ENCODE measurements at regions not wholly inside any gene's neighbourhood (a gene's known extent, or its start where the extent isn't known, plus 50 kb on each side); places are given as distances from the start of the nearest gene placed in this dataset.
A peak's percentile ranks its signal among the peaks of the same experiment; 100 is the strongest.
"Not testable (repeated sequence)": the region's sequence is repeated elsewhere in the genome, so short reads cannot be mapped to it uniquely, and the experiment has no call there.

DNA sequence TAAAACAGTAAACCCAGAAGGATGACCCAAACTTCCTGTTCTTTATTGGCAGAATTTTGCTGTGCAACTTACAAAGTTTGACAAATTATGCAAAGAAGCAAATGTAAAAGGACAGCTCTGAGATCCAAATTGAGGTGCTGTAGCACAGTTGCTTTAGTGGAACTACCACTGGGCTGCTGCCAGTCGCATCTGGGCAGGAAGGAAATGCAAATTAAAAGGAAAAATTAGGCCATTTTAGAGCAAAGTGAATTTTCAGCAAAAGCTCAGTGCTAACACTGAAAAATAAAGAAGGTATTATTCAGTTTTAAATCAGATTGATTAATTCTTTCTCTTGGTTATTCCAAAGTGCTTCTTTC lies 104.5 kb downstream of the ZMAT3 start:
- intact Hi-C loops (cut with DNase I, micrococcal nuclease), result loop anchor here in 1 of 2 donors (5.0 kb wide), 1 partner anchor 530 kb away; no protein-coding TSS in a partner anchor
- no peak for ATAC-seq

DNA sequence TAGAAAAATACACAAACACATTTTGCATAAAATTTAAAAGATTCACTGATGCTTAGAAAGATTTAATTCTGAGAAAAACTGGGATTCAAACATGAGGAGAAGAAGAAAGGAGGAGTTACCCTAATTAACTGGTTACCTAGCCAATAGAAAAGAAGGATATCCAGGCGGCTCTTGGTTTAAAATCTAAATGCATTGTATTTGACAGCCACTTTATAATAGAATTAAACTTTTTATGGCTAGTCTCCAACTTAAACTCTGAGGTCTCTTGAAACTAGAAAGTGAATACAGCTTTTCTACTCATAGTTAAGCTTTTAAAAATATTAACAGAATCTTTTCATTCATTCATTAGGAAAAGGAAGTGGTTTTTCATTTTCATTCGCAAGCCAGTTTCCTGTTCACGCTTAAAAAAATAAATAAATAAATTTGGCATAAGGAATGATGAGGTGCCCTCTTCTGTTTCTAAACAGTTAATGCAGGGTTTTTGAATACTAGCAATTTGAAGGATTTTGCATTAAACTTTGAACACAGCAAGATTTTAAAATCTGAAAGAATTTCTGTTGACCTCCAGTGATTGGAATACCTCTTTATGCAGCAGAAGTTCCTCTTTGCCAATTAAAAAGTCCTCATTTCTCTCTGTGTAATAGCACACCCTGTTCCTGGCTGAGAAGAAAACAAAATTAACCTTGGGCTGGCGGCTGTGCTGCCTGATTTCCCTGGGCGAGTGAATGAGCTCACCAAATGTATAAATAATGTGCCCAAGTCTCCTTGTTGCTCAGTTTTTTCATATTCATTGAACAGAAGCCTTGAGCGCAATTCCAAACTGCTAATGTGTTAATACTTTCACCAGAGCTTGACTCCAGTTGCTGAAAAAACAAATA lies 105.1 kb downstream of the ZMAT3 start:
- no peak for DNase-seq
- ATAC-seq, result peak; percentile 42

More for the DNA sequence above, 104.5 kb downstream of the ZMAT3 start:
- DNase-seq, result no peak

DNA sequence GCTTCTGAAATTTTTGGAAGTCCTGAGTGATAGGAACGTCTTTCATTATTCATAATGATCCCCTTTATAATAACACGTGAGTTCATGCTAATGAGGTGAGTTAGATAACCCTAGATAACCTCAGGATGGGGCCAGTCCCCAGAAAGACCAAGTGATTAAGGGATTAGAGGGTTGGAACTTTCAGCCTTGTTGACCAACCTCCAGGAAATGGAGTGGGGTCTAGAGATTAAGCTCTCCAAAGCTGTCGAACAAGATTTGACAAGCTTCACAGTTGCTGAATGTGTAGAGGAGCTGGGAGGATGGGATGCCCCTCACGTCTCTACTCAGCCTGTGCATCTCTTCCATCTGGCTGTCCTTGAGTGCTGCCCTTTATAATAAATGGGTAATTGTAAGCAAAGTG lies 107.1 kb downstream of the ZMAT3 start:
- intact Hi-C loops (cut with DNase I, micrococcal nuclease), result no loop called here
- no peak for ATAC-seq
- DNase-seq, result no peak

More for the DNA sequence above, 105.1 kb downstream of the ZMAT3 start:
- intact Hi-C loops (cut with DNase I, micrococcal nuclease), result loop anchor here in 1 of 2 donors (5.0 kb wide), 1 partner anchor 529 kb away; no protein-coding TSS in a partner anchor

DNA sequence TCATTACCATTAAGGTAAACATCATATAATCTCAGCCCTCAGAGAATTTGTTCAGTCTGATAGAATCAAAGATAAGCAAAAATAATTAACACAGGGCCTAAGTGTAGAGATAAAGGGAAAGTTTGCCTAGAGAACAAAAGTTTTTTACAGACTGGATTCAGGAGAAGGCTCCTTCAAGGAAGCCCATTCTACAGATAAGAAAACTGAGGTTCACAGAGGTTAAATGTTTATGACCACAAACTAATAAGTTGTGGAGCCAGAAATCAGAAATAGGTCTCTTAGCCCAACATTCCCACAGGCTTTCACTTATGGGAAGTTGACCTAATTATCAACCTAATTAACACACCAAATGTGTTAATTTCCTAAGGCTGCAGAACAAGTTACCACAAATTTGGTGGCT lies 110.7 kb downstream of the ZMAT3 start:
- intact Hi-C loops (cut with DNase I, micrococcal nuclease), result no loop called here
- no peak for ATAC-seq
- DNase-seq, result no peak

DNA sequence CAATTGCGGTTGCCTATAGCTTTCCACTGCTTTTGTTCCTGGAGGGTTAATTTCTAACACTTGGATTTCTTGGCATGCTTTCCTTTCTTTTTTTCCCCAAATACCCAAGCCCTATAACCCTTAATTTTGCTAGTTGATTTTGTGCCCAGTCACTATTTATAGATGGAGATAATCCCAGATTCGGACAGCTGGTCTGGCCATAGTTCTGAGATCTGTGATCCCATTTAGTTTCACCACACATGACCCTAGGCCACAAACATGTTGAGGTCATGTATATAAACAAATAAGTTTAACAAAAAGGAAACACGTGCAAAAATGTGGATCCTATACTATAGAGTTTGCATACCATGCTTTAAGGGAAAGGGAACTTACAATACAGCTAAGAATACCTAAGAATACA lies 111.4 kb downstream of the ZMAT3 start:
- no peak for DNase-seq
- intact Hi-C loops (cut with DNase I, micrococcal nuclease), result no loop called here
- ATAC-seq, result no peak

DNA sequence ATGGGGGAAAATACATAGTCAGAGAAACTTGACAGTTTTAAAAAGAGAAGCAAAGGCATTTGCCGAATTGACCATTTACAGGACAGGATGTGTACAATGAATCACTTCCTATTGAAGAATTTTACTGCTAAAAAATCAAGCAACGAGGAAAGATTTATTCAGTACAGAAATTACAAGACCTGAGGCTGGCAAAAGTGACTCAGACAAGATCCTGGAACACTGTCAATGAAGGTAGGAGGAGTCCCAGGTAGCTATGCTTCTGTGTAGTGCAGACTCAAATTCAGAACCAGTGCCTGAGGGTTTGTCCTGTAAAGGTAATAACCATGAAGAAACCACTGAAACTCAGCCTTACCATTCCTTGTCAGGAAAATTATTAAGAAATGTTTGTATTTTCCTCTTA lies 120.9 kb downstream of the ZMAT3 start:
- ATAC-seq (no peak), DNase-seq (no peak)
- intact Hi-C loops (cut with DNase I, micrococcal nuclease), result no loop called here

DNA sequence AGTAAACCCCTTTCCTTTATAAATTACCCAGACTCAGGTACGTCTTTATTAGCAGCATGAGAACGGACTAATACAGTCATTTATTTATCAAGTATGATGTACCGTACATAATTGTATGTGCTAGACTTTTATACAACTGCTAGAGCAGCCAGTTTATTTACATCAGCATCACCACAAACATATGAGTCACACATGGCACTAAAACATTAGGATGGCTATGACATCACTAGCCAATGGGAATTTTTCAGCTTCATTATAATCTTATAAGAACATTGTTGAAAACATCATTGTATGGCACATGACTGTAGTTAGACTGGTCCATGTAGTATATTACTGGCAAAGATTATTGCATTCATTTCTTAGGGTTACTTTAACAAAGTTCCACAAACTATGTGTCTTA lies 121.7 kb downstream of the ZMAT3 start:
- DNase-seq (no peak), ATAC-seq (no peak)
- intact Hi-C loops (cut with DNase I, micrococcal nuclease), result no loop called here

DNA sequence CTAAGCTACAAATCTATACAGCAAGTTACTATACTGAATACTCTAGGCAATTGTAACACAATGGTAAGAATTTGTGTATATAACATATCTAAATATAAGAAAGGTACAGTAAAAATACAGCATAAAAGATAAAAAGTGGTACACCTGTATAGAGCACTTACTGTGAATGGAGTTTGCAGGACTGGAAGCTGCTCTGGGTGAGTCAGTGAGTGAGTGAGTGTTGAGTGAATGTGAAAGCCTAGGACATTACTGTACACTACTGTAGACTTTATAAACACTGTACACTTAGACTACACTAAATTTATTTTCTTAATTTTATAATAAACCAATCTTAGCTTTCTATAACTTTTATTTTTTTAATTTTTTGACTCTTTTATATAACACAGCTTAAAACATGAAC lies 123.1 kb downstream of the ZMAT3 start:
- intact Hi-C loops (cut with DNase I, micrococcal nuclease), result no loop called here
- DNase-seq (no peak), ATAC-seq (no peak)

DNA sequence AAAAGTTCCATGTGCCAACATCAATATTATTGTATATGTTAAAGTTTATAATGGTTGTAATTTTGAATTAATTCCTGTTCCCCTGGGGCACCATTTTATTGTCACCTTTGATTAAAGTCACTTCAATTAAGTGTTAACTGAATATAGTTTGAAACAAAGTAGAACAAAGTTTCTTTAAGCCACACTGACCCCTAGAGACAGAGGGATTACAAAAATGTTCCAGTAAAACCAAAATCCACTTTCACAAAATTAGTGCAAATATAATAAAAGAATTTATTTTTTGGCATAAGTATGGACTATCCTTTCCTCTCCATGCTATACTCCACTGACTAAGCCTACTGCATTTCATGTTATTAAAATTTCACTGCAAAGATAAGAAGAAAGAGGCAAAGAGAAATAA lies 123.9 kb downstream of the ZMAT3 start:
- intact Hi-C loops (cut with DNase I, micrococcal nuclease), result no loop called here
- DNase-seq (no peak), ATAC-seq (no peak)

DNA sequence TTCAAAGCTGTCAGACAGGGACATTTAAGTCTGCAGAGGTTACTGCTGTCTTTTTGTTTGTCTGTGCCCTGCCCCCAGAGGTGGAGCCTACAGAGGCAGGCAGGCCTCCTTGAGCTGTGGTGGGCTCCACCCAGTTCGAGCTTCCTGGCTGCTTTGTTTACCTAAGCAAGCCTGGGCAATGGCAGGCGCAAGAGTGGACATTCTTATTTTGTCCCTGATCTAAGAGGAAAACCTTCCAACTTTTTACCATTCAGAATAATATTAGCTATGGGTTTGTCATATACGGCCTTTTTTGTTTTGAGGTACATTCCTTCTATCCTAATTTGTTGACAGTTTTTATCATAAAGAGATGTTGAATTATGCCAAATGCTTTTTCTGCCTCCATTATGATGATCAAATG lies 129.3 kb downstream of the ZMAT3 start:
- ATAC-seq; intact Hi-C loops (cut with DNase I, micrococcal nuclease); DNase-seq: not testable (repeated sequence)

DNA sequence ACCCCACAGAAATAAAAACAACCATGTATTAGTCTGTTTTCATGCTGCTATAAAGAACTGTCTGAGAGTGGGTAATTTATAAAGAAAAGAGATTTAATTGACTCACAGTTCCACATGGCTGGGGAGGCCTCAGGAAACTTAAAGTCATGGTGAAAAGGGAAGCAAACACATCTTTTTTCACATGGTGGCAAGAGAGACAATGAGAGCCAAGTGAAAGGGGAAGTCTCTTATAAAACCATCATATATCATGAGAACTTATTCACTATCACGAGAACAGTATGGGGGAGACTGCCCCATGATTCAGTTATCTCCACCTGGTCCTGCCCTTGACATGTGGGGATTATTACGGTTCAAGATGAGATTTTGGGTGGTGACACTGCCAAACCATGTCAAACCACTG lies 141.5 kb downstream of the ZMAT3 start:
- intact Hi-C loops (cut with DNase I, micrococcal nuclease), result no loop called here
- no peak for DNase-seq
- no peak for ATAC-seq

DNA sequence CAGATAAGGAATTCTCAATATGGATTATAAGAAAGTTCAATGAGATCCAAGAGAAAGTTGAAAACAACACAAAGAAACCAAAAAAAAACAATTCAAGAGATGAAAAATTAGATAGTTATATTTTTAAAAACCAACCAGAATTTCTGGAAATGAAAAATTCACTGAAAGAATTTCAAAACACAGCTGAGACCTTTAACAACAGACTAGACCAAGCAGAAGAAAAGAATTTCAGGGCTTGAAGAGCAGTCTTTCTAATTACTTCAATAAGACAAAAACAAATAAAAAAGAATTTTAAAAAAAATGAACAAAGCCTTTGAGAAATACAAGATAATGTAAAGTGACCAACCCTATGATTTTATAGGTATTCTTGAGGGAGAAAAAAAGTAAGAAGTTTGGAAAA lies 155.4 kb downstream of the ZMAT3 start:
- intact Hi-C loops (cut with DNase I, micrococcal nuclease), result no loop called here
- DNase-seq (no peak), ATAC-seq (no peak)

DNA sequence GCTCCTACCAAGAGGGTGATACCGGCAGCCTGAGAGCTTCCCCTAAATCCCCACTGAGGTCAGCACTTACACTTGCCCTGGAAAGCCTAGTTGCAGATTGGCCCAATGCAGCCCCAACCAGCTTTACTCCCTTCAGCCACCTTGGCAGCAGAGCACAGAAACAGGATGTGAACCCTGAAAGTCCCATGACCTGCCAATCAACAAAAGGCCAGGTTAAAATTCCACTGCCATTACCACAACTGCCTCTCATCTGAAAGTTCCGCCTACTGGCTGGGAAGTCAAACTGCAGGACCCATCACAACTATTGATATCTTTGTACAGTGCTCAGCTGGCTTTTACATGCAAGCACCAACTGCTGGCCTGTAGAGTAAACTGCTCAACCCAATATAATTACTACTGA lies 156.2 kb downstream of the ZMAT3 start:
- intact Hi-C loops (cut with DNase I, micrococcal nuclease), result no loop called here
- DNase-seq, result no peak
- ATAC-seq, result no peak

DNA sequence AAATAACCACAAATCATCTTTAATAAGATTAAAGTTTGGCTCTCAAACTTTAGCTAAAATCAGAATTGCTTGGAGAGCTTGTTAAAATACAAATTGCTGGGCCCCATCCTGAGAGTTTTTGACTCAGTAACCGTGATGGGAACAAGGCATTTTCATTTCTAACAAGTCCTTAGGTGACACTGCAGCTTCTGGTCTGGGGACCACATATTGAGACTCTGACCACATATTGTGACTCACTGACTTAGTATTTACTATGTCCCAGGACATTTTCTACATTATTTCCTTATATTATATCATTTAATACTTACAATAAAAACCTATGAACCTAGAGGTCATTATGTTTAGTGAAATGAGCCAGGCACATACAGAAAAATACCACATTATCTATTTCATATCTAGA lies 164.5 kb downstream of the ZMAT3 start:
- ATAC-seq, result no peak
- no peak for DNase-seq
- intact Hi-C loops (cut with DNase I, micrococcal nuclease), result no loop called here

DNA sequence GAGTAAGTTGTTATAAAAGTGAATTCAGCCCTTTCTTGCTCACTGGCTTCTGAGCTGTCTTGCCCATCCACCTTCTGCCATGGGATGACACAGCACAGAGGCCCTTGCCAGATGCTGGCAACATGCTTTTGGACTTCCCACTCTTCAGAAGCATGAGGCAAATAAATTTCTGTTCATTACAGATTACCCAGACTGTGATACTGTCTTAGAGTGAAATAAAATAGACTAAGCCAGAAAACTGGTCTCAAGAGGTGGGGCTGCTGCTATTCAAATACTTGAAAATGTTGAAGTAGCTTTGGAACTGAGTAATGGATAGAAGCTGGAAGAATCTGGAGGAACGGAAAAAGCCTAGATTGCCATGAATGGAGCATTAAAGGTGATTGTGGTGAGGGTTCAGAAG lies 170.4 kb downstream of the ZMAT3 start:
- intact Hi-C loops (cut with DNase I, micrococcal nuclease), result no loop called here
- DNase-seq, result no peak
- no peak for ATAC-seq

DNA sequence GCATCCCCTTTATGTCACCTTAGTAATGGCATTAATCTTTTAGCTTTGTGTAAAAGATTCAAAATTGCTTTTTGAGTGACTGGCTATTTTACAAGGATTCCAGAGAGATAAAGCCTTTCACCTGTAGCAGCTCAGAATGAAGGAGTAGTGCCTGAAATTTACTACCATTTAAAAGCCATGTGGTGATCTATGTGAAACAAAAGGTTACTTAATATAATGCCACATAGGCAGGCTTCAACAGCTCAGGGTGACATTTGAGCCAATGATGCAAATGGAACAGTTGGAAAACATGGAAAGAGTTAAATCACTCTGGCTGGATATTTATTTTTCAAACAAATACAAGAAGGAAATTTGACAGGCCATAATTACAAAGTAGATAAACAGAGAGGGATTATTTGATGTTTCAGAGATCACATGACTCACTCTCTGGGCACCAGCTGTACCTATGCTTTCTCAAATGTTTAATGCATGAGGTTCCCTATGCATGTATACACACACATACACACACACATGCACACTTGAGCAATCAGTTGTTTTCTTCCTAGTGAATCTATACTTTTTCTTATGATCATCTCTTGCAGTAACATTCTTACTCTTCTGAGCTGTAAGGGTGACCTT lies 171.5 kb downstream of the ZMAT3 start:
- DNase-seq, result no peak
- intact Hi-C loops (cut with DNase I, micrococcal nuclease), result no loop called here
- no peak for ATAC-seq

DNA sequence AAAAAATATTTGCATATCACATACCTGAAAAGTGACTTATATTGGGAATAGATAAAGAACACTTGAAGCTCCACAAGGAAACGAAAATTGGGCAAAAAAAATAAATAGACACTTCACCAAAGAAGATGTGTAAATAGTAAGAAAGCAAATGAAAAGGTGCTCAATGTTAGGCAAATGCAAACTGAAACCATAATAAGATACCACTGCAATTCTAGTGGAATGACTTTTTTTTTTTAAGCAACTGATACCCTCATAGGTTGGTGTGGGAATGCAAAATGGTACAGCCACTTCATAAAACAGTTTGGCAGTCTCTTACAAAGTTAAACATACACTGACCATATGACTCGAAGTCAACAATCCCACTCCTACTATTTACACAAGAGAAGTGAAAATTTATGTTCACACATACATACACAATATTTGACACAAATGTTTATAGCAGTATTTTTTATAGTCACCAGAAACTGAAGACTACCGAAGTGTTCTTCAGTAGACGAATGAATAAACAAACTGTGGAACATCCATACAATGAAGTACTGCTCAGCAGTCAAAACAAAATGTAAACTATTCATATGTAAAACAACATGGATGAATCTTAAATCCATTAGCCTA lies 176.3 kb downstream of the ZMAT3 start:
- no peak for DNase-seq
- no peak for ATAC-seq
- intact Hi-C loops (cut with DNase I, micrococcal nuclease), result no loop called here
